GM18502 (cell line): ENCODE measurements at regions not wholly inside any gene's neighbourhood (a gene's known extent, or its start where the extent isn't known, plus 50 kb on each side); places are given as distances from the start of the nearest gene placed in this dataset.

Experiments used
- ATAC-seq: cut with Tn5 transposase; IDR thresholded peaks from one replicate; pipeline ENCODE4 v1.9.1; 2021; ENCODE audit warnings: mild to moderate bottlenecking; ENCODE audit not compliant: unreplicated experiment, poor library complexity

DNA sequence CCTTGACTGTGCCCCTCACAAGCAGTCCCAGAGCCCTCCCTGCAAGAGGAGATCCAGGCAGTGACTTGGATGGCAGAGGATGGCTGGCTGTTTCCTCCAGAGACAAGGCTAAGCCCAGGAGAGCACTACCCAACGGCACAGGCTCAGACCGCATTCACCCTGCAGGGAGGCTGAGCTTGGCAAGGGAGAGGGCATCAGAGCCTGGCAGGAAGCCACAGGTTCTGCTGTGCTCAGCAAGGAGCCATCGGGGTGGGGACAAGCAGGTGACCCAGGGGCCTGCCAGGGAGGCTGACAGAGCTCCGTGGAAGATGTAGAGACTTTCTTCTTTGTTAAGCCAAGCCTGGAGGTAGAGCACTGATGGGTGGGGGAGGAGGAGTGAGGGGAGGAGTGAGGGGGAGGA, 159.2 kb upstream of the CST7 start:
- no peak for ATAC-seq

DNA sequence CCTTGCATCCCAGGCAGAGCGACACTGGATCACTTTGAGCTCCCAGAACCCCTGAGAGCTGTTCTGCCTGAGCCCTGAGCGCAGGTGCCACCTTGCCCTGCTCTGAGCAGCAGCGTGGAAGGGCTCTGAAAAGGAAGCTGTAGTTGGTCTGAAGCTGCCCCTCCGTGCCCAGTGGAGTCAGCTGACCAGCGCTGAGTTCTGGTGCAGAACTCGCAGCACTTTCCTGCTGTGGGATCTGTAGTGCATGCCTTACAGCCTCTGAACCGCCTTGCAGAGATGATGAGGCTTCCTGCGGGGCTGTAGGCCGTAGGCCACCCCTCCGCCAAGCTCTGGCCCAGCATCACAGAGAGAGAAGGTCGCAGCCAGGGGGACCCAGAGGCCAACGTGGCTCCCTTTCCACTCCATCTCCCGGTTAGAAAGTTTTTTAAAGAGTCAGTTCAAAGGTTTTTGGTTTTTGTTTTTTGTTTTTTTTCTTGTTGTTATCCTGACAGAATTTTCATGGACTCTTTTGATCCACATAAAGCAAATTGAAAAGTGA, 158.3 kb upstream of the CST7 start:
- ATAC-seq = no peak

DNA sequence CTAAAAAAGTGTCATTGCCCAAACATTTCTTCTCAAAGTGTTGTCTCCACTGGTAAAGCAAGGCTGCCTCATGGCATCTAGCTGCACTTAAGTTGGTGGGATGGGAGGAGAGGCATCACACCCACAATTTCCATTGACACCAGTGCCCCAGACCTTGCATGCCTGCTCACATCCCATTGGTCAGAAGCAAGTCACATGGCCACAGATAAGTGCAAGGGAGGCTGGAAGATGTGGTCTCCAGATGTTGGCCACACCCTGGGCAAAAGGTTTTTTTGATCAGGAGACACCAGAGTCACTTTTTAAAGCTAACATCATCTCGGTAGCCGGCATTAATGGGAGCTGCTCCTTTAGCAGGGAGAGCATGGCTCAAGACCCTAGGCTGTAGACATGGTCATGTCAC, 157.1 kb upstream of the CST7 start:
- no peak for ATAC-seq

DNA sequence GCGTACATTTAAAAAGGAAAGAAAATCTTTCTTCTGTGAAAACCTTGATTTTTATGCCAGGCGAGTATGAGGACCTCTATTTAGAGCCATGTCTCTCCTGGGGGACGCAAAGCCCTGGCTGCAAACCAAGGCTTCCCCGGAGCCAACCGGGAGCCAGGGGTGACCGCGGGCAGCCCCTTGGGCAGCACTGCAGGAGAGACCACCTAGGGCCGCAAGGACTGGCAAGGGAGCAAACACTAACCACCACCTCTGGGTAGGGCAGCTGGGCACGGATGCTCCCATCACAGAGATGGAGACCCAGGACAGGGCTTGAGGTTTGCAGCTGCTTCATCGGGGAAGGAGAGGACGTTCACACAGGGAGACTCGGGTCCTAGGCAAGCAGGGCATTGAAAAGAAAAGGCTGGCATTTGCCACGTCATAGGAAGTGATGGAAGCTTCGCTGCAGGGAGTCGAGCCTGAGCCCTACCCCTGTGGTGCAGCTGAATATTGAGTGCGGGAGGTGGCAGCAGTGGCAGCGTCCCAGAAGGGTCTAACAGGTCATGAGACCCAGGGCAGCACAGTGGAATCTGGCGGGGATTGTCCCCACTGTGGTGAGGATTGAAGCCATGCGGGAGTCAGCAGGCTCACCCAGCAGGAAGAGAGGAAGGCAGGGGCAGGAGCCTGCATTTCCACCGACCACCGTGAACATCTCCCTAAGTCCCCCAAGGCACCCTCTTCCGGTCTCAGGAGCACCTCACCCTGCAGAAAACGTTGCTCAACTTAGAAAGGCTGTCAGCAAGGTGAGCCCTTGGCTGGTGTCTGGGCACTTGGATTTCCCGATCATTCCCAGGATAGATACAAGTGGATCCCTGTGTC, 156.2 kb upstream of the CST7 start:
- no peak for ATAC-seq

DNA sequence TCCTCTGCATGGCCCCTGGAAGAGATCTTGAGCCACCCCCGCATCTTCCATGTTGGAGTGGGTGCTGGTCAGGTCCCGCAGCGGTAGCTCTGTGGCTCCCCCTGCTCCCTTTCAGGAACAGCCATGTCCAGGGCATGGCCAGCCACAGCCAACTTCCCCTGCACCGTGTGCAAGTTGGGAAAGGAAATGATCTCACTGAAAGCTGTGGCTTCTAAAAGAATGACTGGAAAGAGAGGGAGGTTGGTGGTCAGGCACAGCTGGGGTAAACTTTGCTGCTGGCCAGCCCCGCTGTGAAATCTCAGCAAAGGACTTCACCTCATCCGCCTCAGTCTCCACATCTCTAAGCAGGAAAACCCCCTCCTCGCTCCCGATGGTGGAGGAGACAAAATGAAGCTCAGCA, 153.6 kb upstream of the CST7 start:
- ATAC-seq = no peak

DNA sequence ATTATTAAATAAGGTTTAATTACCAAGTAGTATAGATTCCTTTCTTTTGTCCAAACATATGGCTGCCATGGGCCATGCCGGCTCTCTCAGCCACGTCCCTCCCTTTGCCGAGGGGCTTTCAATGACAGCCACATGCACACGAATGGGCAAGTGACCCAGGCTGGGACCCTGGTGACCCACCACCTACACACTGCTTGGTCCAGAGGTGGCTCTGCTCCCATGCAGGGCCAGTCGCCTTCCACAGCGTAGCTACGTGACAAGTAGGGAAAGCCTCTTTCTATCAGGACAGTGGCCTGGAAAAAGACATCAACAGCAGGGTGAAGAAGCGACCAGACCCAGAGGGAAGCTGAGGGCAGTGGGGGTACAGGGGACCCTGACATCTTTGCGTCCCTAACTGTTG, 152.8 kb upstream of the CST7 start:
- ATAC-seq = no peak

DNA sequence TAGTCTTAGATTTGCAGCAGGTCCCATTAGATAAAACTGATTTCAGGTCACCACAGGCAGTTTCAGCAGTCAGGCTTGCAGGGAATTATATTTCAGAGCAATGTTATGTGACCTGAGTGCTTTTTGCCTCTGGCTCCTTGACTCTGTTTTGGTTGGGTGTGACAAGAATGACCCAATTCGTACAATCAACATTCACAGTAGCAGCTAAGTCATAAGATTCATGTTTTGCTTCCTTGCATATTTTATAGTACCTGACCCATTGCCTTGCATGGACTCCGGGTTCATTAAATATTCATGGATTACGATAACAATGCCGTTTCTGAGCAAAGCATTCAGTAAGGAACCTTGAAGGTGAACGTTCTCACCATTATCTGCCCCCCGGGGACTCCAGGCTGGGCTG, 152.0 kb upstream of the CST7 start:
- ATAC-seq = no peak

DNA sequence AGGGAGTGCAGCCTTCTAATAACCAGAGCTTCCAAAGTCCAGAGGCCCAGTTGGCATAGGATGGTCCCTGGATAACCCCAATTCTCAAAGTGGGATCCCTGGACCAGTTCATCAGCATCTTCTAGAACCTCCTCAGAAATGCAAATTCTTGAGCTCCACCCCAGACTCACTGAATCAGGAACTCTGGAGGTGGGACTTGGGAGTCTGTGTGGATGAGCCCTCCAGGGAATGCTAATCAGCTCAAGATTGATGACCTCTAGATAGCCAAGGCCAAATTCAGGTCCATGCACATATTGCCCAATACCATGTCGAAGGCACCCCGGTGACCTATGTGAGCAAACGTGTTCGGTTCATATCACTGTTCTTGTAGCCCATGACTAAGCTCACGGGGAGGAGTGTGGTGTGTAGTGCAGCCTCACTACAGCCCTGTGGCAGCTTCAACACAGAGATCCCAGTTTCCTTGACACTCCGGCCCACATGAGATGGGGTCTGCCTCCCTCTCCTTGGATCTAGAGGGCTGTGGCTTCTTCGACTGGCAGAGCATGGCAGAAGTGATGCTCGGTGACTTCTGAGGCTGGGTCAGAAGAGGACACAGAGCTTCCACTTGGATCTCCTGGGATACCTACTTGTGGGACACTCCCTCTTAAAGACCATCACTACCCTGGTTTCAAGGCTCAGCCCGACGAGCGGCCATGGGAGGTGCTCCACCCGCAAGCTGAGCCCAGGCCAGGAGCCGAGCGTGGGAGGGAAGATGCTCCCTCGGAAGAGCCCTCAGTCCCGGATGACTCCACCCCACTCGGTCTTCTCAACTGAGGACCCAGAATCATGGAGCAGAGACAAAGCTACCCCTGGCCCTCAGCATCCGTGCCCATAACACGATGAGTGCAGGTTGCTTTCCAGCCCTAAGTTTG, 151.1 kb upstream of the CST7 start:
- no peak for ATAC-seq

DNA sequence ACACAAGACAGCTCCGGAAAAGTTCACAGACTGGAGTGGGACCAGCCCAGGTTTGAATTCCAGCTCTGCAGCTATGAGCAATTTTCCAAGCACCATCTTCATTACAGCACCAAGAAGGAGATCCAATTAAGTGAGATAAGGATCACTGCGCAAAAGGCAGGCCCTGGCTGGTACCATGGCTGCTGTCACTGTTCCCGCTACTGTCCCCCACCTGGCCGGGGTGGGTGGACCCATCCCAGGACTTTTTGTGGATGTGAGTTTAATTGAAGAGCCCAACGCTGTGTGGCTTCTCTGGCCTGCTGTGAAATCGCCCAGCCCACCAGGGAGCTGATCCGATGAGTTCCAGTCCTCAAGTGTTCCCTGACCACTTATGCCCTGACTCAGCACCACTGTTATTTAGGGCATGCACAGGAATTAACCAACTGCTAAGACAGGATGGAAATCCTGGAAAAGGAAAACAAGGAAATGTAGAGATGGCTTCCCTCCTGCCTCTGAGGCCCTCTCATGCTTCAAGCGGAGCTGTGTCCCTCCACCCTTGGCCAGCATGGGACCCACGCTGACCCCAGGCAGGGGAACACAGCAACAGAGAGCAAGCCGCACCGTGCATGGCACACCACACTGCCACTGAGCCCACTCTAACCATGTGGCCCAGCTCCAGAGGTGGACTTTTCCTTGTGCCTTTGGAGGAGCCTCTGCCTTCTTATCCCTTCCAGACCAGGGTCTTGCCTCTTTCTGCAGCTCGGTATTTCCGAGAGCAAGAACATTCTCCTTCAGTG, 150.0 kb upstream of the CST7 start:
- no peak for ATAC-seq

DNA sequence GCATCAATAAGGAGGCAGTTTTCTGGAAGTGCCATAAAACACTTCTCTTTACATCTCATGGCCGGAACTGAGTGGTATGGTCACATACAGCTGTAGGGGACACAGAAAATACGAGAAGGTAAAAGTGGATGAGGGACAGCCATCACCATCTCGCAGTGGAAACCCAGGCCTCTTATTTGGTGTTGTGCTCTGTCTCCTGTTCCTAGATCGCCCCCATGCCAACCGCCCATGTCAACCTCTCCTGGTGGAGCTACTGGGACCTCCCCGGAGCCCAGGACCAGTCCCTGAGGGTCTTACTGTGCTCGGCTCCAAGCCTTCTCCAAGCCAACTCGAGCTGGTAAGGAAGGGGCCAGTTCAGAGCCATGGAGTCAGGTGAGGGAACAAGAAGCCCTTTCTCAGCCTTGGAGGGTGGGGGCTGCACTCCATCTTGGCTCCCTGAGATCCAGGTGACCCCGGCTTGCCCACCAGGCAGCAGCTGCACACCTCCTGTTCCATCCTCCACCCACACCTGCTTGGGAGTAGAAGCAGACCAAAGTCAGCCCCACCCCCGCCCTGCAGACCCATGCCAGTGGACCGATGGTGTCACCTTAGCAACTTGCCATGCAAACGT, 149.0 kb upstream of the CST7 start:
- ATAC-seq = no peak

DNA sequence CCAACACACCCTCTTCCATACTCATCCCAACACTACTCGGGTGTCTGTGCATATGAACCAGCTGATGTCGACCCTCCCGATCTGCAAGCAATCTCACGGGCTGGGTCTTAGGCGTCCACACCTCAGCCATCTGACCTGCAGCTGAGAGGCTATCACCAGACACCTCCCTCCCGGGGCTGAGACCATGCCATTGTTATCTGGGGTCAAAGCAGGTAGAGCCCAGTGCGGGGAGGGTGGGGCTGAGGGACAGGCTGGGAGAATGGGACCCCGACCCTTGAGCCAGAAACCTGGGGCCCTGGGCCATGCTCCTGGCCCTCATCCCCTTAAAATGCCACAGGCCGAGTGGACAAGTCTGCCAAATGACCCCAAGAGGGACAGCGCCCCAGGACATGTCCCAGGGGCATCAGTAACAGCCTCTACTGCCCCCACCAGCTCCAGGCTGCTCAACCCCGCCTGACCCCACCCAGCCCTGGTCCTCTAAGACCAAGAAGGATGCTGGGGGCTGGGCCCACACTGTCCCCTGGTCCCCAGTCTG, 146.7 kb upstream of the CST7 start:
- no peak for ATAC-seq

DNA sequence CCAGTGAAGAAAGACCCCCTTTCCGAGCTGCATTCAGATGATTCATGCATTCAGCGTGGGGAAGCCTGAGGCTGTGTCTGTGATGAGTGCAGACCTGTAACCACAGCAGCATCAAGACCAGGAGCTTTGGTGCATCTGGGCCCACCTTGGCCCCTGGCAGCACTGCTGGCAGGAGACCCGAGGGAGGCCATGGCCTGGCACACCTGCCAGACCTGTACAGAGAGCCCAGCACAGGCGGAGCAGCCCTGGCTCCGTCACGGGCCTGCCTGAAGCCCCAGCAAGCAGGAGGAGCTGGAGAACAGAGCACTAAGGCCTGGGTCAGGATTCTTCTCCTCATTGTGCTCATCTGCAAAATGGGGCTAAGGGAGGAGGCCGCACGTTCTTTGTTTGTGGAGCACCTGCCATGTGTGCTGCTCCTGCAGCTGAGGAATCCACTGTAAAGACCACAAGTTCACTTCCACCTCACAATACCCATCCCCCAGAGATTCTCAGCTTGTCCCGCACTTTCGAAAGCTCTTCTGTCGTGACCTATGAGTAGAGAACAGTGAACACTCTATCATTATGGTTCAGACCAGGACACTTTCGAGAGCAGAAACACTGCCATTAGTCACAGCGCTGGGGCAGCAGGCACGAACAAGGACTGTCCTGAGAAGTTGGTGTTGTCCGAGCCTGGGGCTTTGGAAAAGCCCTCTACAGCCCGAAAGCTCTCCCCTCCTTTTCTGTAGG, 144.4 kb upstream of the CST7 start:
- no peak for ATAC-seq

DNA sequence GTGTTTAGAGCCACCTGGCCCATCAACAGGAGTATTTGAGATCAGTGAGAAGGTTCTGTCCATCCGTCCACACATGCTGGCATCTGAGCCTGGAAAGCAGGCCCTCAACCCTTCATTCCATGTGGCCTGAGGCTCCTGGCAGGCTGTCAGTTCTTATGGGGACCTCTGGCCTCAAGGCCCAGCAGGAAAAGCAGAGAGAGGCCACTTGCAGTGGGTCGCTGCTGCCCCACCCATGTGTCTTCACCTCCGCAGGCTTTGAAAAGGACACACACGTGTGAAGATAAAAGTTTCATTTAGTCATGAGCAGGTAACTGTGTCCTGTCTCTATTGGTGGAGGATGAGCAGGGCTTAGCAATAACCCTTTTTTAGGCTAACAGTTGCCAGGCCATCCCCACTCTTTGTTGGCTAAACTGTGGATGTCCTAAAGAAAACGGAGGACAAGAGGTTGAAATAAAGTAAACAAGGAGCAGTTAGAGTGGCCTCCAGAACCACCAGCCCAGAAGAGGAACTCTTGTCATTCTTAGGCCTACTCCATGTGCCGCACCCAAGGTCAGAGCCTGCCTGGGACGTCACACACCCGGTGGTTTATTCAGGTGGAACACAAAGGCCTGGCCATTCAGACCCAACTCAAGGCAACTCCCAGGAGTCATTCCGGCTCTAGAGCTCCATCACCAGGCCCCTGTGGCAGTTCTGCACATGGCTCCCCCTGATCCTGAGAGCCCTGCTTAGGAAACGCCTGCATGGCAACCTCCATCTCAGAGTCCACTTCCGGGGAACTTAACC, 143.4 kb upstream of the CST7 start:
- ATAC-seq = no peak

DNA sequence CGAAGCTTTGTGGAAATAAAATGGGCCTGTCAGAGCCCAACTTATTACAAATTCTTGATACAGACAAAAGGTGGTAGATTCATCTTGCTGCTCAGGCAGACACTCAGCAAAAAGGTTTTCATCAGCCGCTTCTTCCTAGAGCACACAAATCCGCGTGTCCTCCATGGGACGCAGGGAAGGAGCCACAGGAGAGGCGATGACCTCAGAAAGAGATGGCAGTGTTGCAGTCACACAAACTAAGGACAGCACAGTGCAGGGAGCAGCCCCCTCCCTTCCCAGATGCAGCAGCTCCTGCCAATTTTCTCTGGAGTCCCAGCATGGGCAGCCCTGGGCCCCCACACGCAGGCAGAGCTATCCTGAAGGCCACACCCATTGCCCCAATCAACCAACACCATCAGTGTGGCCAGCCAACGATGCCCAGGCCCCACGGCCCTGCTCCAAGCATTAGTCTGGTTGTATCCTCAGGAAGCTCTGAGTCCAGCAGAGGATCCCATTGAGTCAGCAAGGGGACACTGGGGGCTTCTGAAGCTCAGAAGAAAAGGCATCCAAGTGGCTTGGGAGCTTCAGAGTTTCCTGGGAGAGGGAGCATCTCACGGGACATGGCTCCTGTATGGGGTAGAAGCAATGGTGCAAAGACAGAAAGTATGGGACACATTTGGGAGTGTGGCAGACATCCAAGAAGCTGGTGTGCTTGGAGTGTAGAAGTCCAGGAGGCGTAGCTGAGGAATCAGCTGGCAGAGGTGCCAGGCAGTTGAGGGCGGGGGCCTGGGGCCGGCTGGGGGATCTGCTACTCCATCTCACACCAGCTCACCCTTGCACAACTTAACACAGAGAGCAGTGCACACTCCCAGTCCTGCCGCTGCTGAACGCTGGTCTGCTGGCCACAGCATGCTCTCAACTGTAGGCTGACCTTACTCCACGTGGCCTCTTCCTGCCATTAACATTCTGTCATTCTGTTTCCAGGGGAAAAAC, 142.1 kb upstream of the CST7 start:
- ATAC-seq = no peak

DNA sequence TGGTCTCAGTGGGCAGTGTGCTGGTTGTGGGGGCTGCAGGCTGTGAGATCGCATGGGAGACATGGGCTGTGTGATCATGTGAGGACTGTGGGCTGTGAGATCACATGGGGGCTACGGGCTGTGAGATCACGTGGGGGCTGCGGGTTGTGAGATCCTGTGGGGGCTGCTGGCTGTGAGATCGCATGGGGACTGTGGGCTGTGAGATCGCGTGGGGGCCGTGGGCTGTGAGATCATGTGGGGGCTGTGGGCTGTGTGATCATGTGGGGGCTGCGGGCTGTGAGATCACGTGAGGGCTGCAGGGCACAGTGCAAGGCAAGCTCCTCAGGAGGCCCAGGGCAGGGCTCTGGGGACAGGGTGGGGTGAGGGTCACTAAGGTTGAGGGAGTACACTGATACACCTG, 140.5 kb upstream of the CST7 start:
- no peak for ATAC-seq

DNA sequence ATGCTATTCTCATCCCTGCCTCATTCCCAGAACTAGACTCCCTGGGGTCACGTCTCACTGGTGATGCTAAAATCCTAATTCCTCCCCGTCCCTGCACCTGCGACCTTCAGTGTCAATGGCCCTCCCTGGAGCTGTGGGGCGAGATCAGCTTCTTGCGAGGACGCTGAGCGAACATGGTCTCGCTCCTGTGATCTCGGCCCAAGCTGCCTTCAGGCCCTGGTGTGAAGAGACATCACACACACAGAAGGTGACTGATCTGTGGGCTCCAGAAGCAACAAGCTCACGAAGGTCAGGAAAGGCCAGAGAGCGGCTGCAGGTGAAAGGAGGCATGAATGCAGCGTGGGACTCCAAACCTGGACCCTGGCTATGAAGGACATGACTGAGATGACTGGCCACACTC, 139.5 kb upstream of the CST7 start:
- ATAC-seq = no peak

DNA sequence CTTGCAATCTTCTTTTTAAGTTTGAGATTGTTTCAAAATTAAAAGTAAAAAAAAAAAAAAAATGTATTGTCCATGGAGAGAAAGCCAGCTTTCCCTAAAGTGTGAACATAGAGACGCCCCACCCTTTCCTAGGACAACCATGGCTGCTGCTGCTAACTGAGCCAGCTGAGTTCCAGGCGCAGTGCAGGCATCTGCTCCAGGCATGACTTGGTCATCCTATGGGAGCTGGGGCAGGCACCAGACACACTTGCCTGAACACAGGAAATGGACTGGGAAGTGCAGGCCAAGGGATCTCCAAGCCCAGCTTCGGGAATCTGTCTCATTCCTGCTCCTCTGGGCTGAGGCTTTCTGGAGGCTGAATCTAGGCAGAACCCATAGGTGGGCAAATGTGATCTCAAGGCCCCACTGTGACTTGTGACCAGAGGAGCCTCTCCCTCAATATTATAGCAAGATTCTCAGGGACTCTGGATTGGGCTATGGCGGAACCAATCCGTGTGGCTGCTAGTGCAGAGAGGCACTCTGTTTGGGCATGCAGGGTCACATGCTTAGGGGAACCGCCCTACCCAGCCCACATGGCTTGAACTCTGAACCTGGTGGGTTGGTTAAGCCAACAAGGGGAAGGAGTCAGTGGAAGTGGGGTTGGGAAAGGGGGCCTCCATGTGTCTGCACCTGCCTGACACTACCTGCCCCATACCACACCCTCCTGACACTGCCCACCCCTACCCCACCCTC, 138.2 kb upstream of the CST7 start:
- ATAC-seq = no peak
